Stomach (tissue), 8 donors: ENCODE measurements at regions not wholly inside any gene's neighbourhood (a gene's known extent, or its start where the extent isn't known, plus 50 kb on each side); places are given as distances from the start of the nearest gene placed in this dataset.

Source experiments
- DNase-seq, 2 donors: peaks; one replicate each; pipeline versions ENCODE4 v3.0.0 to v3.0.0-alpha.2; 2013 to 2019
- H3K27ac ChIP-seq, 5 donors: fragments of 200-600 bp in 4 of 5; sonication (generic) in 4 of 5; one replicate each; pipeline ENCODE4 v1.5.1; 2013 to 2019; ENCODE audit warnings: mild to moderate bottlenecking in 1 of 5, moderate library complexity in 1 of 5
- H3K27me3 ChIP-seq, 3 donors: fragments of 200-600 bp; sonication (generic); one replicate each; pipeline ENCODE4 v1.5.1; 2017 to 2019; ENCODE audit warnings: mixed run types in 1 of 3
- H3K36me3 ChIP-seq, 4 donors: fragments of 200-600 bp; sonication (generic); 1 replicate in 3 of 4; 2 replicates in 1 of 4; pipeline ENCODE4 v1.5.1; 2016 to 2019
- H3K4me1 ChIP-seq, 4 donors: fragments of 200-600 bp; sonication (generic); one replicate each; pipeline ENCODE4 v1.5.1; 2016 to 2019
- H3K4me3 ChIP-seq, 4 donors: fragments of 200-600 bp; sonication (generic) in 3 of 4; one replicate each; pipeline ENCODE4 v1.5.1; 2016 to 2019; ENCODE audit warnings: mild to moderate bottlenecking in 1 of 4
- H3K9me3 ChIP-seq, 4 donors: fragments of 200-600 bp; sonication (generic); one replicate each; pipeline ENCODE4 v1.5.1; 2016 to 2019
- EP300 ChIP-seq: sonication (generic); formaldehyde crosslinking; IDR thresholded peaks from one replicate; pipeline ENCODE4 v1.6.1; 2017; ENCODE audit warnings: antibody characterized with exemption
- POLR2A ChIP-seq, 4 donors: fragments of 450-650 bp; IDR thresholded peaks; one replicate each; pipeline ENCODE4 v1.6.1; 2016; ENCODE audit warnings: antibody characterized with exemption in 4 of 4, control low read depth in 2 of 4, mild to moderate bottlenecking in 1 of 4, moderate library complexity in 1 of 4
- POLR2AphosphoS5 ChIP-seq, 3 donors: sonication (generic); formaldehyde crosslinking; IDR thresholded peaks; one replicate each; pipeline ENCODE4 v1.6.1; 2016; ENCODE audit warnings: antibody characterized with exemption in 3 of 3
- WGBS, 5 donors: extraction: QIAGEN DNeasy Blood & Tissue Kit in 3 of 5; methylation state at CpG; one replicate each; pipeline versions ENCODE4 v1.1.5 to v1.1.7; 2013 to 2018; 5-methylcytosine and 5-hydroxymethylcytosine counted together
- intact Hi-C: fragments of 100-400 bp; cut with DNase I; formaldehyde crosslinking; loops from one replicate; pipeline ENCODE4 v1.15.1; 2023; ENCODE audit warnings: low total_unique reads
- TF ChIP-seq, protein P1 (sequence below), 7 experiments: fragments of 450-650 bp in 4 of 7; fragments of 200-600 bp in 3 of 7; sonication (generic) in 3 of 7; IDR thresholded peaks; one replicate each; pipeline ENCODE4 v1.5.1; 2016 to 2019; ENCODE audit warnings: antibody characterized with exemption in 7 of 7, control low read depth in 2 of 7, mild to moderate bottlenecking in 1 of 7
- donor health status: healthy with polysubstance abuse.
- donor health status: Bipolar disorder and iron deficiency.
- donor health status: healthy.

DNA sequence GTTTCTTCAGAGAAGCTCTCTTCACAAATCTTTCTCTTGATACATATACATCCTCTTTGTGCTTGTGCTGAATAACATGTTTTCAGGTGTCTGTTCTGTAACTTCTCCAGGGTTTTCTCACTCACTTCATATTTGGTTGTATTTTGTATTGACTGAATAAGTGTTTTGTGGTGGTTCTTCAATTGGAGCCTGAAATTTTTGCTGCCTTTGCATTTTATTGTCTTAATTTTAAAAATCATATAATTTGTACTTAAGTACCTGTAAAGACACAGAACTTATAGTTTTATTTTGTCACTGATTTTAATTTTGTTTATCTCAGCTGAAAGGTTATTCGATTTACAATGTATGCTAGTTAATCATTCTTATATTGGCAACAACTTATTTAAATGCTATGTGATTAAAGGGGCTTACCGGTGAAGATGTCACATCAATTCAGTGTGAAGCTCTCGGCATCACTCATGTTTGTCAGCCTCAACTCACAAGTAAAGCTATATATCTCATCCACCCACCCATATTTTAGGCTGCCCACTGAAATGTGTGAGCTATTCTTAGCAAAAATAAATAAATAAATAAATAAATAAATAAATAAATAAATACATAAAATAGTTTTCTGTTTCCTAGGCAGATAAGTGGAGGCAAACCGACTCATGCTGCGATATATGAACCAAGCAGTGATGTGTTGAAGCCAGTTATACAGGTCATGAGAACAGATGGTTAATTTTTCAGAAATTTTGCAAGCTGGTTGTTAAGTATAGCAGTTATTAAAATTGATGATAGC is 76.4 kb upstream of the FSTL5 start:
- Histone ChIP-seq H3K36me3 (no peaks in the 10 kb centered on the region), H3K27ac (no peak overlapping the region), H3K9me3 (no peaks in the 10 kb centered on the region), H3K27me3 (no peaks in the 10 kb centered on the region), H3K4me1 (peaks cover 0 to 7% (median 0%) of the 10 kb centered on the region in 4 donors), H3K4me3 (no peak overlapping the region)
- TF ChIP-seq, protein P1, sequence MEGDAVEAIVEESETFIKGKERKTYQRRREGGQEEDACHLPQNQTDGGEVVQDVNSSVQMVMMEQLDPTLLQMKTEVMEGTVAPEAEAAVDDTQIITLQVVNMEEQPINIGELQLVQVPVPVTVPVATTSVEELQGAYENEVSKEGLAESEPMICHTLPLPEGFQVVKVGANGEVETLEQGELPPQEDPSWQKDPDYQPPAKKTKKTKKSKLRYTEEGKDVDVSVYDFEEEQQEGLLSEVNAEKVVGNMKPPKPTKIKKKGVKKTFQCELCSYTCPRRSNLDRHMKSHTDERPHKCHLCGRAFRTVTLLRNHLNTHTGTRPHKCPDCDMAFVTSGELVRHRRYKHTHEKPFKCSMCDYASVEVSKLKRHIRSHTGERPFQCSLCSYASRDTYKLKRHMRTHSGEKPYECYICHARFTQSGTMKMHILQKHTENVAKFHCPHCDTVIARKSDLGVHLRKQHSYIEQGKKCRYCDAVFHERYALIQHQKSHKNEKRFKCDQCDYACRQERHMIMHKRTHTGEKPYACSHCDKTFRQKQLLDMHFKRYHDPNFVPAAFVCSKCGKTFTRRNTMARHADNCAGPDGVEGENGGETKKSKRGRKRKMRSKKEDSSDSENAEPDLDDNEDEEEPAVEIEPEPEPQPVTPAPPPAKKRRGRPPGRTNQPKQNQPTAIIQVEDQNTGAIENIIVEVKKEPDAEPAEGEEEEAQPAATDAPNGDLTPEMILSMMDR (IDR thresholded peaks at IDR 0.05) = no peak
- TF ChIP-seq POLR2A (IDR thresholded peaks at IDR 0.05) (no peak), EP300 (no peak), POLR2AphosphoS5 (IDR thresholded peaks at IDR 0.05) (no peak)
- WGBS, 5 donors = 82 to 95% (median 94%) methylated on average over 5 of the region's 5 CpGs
- DNase-seq = no peak
- intact Hi-C loops = no loop called here

DNA sequence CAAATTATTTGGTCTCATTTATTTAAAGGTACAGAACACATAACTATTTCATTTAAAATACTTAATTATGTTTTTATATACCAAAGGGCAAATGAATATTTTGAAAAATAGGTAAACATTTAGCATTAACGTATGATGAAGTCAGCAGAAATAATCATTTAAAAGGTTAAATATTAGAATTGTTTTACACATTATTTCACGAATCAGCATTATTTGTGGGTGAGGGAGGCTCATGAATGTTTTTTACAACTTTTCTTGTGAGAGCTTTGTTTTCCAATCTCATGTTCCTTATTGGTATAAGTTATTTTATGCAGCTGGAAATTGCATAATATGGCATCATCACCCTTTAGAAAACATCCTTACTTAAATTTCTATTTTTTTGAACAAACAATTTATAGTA is 73.9 kb upstream of the FSTL5 start:
- H3K4me3 ChIP-seq = no peak overlapping the region

DNA sequence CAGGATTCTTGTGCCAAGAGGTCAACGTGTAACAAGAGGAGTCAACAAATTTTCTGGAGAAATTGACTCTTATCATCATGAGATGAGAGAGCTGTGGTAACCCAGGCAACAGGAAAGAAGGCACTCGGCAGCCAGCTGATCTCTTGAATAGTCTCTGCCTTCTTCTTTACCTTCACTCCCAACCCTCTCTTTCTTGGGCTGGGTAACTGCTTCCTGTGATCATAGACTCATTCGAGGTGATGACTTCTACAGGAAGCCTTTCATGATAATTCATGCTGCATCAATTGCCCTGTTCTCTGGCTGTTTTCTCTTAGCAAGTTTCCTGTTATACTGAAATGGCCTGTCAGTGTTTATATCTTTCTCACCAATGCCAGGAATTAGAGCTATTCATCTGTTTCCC is 70.8 kb upstream of the FSTL5 start:
- no peaks in the 10 kb centered on the region for H3K27me3 ChIP-seq
- H3K4me3 ChIP-seq = no peak overlapping the region
- no peaks in the 10 kb centered on the region for H3K36me3 ChIP-seq
- H3K4me1 ChIP-seq = no peaks in the 10 kb centered on the region
- H3K9me3 ChIP-seq = no peaks in the 10 kb centered on the region
- no peak for TF ChIP-seq EP300
- TF ChIP-seq, protein P1 (IDR thresholded peaks at IDR 0.05) = no peak
- TF ChIP-seq POLR2AphosphoS5 (IDR thresholded peaks at IDR 0.05) = no peak
- no peak for TF ChIP-seq POLR2A (IDR thresholded peaks at IDR 0.05)
- 40 to 66% (median 60%) methylated on average over 3 of the region's 3 CpGs for WGBS, 5 donors
- no peak for DNase-seq
- no peak overlapping the region for H3K27ac ChIP-seq
- intact Hi-C loops = no loop called here

More for the DNA sequence above, 73.9 kb upstream of the FSTL5 start:
- intact Hi-C loops = no loop called here
- Histone ChIP-seq H3K4me1 (peaks cover 0 to 7% (median 0%) of the 10 kb centered on the region in 4 donors), H3K9me3 (no peaks in the 10 kb centered on the region), H3K36me3 (no peaks in the 10 kb centered on the region), H3K27me3 (no peaks in the 10 kb centered on the region), H3K27ac (no peak overlapping the region)
- TF ChIP-seq POLR2AphosphoS5 (IDR thresholded peaks at IDR 0.05) (no peak), POLR2A (IDR thresholded peaks at IDR 0.05) (no peak), EP300 (no peak)
- TF ChIP-seq, protein P1 (IDR thresholded peaks at IDR 0.05) = no peak
- WGBS, 5 donors = 85 to 97% (median 90%) methylated on average over 2 of the region's 2 CpGs
- DNase-seq = no peak

DNA sequence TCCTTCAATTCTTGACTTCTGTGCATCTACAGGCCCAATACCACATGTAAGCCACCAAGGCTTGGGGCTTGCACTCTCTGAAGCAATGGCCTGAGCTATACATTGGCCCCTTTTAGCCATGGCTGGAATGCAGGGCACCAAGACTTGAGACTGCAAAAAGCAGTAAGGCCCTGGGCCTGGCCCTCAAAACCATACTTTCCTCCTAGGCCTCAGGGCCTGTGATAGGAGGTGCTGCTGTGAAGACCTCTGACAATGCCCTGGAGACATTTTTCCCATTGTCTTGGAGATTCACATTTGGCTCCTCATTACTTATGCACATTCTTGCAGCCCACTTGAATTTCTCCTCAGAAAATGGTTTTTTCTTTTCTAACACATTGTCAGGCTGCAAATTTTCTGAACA is 68.5 kb upstream of the FSTL5 start:
- intact Hi-C loops = no loop called here
- Histone ChIP-seq H3K9me3 (no peaks in the 10 kb centered on the region), H3K27me3 (no peaks in the 10 kb centered on the region), H3K36me3 (no peaks in the 10 kb centered on the region), H3K4me3 (no peak overlapping the region), H3K27ac (no peak overlapping the region), H3K4me1 (no peaks in the 10 kb centered on the region)
- no peak for DNase-seq
- TF ChIP-seq, protein P1 (IDR thresholded peaks at IDR 0.05) = no peak
